Upper lobe of left lung (tissue), 4 donors: ENCODE measurements at regions not wholly inside any gene's neighbourhood (a gene's known extent, or its start where the extent isn't known, plus 50 kb on each side); places are given as distances from the start of the nearest gene placed in this dataset.

Experiments used
- CTCF ChIP-seq, 6 experiments: fragments of 450-650 bp in 4 of 6; fragments of 200-600 bp in 2 of 6; sonication (generic) in 2 of 6; IDR thresholded peaks; one replicate each; pipeline ENCODE4 v1.5.1; 2016 to 2019; ENCODE audit warnings: antibody characterized with exemption in 6 of 6
- POLR2A ChIP-seq, 4 donors: fragments of 450-650 bp; IDR thresholded peaks; one replicate each; pipeline ENCODE4 v1.5.1; 2016 to 2017; ENCODE audit warnings: antibody characterized with exemption in 4 of 4, mild to moderate bottlenecking in 2 of 4
- POLR2AphosphoS5 ChIP-seq, 2 donors: sonication (generic); formaldehyde crosslinking; IDR thresholded peaks; one replicate each; pipeline ENCODE4 v1.5.1; 2017; ENCODE audit warnings: antibody characterized with exemption in 2 of 2

- TF ChIP-seq POLR2A (IDR thresholded peaks at IDR 0.05) (no peak), POLR2AphosphoS5 (IDR thresholded peaks at IDR 0.05) (no peak), CTCF (IDR thresholded peaks at IDR 0.05) (no peak)
Observed at GRCh38 chr13:105105471-105105870, 1430.0 kb downstream of the EFNB2 start.
